HG03060 (cell line): ENCODE measurements at regions not wholly inside any gene's neighbourhood (a gene's known extent, or its start where the extent isn't known, plus 50 kb on each side); places are given as distances from the start of the nearest gene placed in this dataset.
"Not testable (repeated sequence)": the region's sequence is repeated elsewhere in the genome, so short reads cannot be mapped to it uniquely, and the experiment has no call there.

Experiments
- ATAC-seq: cut with Tn5 transposase; IDR thresholded peaks from one replicate; pipeline ENCODE4 v1.9.1; 2021; ENCODE audit warnings: low read depth, moderate number of reproducible peaks; ENCODE audit not compliant: unreplicated experiment

DNA sequence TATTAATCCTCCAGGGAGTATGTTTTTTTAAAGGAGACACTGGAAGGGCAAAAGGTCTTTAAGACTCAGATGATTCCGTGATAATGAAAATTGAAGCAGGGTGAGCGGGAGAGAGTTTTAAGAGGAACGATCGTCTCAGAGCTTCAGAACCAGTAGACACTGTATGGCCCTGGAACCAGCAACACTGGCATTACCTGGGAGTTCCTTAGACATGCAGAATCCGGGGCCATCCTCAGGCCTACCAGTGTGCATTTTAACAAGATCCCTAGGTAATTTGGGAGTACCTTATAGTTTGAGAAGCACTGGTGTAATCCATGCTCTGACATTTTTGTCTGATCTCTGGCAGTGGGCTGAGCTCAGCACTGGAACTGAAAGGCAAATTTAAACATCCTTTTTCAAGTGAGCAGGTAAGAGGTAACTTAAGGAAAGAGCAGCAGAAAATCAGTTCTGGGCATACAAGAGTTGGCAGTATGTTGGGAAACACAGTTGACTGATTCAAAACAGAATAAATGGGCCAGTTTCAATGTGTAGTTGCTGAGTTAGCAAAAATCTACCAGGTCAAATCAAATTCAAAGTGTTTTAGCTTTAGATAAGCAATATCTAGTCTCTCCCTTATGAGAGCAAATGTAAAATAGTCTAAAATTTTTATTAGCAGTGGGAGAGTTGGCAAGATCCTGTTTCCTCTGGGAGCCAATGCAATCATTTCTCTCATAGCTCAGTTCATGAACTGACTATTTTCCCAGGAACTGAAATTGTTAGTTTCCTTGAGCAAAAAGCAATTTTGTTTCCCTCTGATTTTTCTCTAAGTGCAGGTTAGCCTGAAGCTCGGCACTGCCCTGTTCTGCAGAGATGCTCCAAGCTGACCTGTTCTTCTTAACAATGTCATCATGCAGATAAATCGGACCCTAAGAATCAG is 97.2 kb upstream of the ELMO1 start:
- ATAC-seq: no peak

DNA sequence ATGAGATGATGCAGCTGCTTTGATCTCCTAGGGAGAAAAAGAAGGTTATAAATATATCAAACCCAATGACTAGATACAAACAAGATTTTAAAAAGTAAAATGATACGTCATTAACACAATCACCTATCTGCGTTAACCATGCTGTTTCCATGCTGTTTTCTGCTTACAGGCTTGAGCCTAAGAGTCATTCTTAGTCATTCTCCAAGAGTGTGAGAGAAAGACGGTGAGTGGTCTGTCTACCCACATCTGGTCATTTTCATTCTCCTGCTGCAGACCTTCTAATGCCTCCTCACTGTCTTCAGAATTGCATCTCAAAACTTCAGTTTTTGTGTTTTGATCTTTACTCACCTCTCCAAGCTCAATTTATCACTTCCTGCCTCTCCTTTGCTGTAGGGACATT is 98.0 kb upstream of the ELMO1 start:
- no peak for ATAC-seq

DNA sequence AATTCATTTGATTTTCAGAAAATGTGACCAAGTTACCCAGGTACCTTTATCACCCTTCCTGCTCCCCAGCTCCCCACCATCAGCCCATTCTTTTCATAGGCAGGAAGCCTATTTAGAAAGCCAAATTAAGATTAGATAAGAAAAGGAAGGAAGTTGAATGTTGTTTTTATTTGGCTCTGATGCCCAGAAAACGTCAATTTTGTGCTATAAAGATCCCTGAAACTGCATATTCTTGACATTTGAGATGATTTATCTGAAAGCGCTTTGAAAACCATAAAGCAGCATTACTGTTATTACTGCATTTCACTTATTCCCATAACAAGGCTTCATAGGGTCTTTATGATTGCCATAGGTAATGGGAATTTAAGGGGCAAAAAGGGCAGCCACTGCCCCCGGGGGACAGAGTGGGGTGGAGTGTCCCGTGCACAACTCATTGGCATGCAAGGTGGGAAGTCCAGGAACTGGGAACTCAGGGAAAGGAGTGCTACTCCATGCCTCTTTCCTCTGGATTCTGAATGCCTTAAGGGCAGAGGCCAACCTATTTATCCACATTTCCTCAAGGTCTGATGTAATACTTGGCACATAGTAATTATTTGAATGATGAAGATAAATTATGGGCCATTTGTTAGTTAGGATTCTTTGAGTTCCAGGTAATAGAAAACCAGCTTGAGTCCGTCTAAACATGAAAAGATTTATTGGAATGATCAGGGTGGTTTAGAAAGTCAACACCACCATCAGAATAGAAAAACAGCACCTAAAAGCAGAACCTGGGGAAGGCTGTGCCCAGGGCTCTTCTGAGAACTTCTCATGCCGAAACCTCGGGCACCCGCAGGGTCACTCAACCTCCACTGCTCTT is 100.6 kb upstream of the ELMO1 start:
- no peak for ATAC-seq

DNA sequence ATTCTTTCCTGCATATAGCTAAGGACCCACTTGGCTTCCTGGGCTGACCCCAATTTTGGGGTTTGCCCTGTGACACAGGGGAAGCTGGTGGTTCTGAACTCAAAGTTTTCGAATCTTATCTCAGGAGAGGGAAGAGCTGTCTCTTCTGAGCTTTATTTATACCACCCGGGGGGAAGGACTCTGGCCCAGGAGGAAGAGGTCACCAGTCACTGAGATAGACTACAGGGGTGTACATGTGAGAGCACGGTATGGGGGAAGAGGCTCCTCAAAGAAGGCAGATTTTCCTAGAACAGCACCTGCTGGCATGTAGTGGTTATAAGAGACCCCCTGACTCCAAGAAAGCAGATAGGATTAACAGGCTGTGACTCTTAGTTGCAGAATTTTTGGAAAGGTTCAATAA is 101.8 kb upstream of the ELMO1 start:
- ATAC-seq: no peak

DNA sequence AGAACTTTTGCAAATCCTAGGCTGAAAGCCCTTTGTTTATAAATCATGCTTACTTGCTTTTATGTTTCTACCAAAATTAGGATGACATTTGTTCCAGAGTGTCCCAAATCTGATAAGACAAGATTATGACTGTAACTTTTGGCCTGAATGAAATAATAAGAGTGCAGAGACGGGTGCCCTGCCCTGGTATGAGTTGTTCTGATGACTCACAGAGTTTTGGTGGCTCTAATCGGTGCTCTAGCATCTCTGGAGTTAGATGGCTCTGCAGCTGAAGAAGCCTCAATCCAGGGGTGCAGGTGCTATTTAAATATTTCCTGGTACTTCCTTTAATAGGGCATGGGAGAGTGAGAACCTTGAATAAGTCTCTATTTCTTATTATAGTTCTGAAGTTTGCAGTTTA is 102.2 kb upstream of the ELMO1 start:
- ATAC-seq: no peak

DNA sequence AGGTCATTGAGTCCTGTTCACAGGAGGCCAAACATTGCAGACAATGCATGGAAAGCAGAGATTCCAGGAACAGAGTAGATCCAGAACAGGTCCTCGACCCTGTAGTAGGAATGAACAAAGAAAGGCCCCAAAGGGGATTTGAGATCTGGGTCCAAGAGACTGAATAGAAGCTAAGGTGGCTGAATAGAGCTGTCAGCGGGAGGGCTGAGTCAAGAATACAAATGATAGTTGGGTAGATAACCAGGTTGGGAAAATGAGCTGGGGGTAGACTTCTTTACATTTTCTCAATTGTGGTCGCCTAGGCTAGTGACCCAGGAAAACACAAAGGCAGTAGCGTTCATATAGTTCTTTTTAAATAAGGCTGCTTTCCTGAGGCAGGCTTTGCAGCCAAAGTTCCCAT is 103.4 kb upstream of the ELMO1 start:
- no peak for ATAC-seq

DNA sequence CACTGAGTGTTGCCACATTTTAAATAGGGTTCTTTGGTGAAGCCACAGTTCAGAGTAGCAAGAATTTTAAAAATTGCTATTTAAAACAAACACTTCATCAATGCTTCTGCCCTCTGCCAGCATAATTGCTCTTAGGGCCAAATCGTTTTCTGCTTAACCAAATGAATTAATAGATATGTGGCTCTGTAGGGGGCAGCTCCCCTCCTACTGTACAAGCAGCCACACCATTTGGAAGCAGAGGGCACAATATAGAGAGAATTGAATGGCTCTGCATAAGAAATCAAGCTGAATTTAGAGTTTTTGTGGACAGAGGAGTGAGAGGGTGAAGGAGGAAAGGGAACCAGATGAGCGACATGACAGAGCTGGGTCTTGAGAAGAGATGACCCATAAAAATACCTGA is 103.8 kb upstream of the ELMO1 start:
- not testable (repeated sequence) for ATAC-seq

DNA sequence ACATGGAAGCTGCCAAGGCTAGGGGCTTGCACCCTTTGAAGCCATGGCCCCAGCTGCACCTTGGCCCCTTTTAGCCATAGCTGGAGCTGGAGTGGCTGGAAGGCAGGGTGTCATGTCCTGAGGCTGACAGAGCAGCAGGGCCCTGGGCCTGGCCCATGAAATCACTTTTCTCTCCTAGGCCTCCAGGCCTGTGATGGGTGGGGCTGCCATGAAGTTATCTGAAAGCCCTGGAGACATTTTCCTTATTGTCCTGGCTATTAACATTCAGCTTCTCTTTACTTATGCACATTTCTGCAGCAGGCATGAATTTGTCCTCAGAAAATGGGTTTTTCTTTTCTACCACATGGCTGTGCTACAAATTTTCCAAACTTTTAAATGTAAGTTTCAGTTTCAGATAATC is 106.9 kb upstream of the ELMO1 start:
- no peak for ATAC-seq

DNA sequence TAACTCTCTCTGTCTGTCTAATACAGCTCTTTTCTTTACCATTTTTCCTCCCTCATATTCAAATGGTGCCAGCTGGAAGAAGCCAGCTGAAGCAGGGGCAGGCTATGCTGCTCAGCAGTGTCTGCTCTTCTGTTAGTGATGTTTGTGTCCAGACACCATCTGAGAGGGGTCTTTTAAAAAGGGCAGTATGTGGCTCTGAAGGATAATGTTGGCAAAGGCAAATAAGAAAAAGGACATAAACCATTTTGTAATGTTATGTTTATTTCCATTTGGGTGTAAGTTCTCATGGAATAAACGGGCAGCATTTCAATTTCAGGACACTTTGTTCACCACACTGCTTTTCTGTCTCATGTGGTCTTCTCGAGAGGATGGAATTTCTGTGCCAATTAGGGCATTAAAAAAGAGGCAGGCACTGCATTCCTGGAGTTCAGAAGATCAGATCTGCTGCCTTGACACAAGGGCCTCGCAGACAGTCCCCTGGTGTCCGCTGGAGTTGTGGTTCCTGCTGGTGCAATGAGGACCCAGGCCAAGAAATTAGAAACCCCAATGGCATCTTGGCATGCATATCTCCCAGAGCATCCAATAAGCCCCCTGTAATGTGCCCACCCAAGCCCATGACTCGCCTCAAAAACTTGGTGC is 109.0 kb upstream of the ELMO1 start:
- no peak for ATAC-seq

DNA sequence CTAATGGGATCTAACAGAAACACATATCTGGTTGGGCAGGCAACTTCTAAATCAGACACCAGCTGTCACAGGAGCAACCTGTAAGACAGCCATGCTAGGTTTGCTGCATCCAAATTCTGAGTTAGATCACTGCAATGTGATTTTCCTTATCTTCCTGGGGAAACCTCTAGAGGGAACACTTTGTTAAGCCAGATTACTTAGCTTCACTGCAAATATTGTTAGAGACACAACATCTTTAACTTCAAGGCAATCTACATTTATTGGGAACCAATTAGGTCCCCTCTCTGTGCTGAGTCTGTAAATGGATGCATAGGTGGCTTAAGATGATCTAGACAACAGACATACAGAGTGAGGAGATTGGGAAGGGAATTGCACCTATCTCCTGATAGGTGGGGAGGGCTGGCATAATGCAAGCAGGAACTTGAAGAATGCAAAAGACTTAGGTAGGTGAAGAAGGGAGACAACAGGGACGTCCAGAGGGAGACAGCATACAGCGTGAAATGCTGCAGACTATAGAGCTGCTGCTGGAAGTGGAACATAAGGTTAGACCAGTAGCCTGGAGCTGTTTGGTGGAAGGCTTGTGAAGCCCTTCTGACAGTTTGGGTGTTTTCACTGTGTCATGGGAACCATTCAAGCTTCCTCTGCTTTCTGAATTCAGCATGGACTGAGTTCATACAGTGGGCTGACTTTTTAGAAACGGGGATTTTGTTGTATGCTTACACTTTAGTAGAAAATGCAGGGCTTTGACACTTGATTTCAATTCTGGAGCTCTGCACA is 109.8 kb upstream of the ELMO1 start:
- ATAC-seq: no peak

DNA sequence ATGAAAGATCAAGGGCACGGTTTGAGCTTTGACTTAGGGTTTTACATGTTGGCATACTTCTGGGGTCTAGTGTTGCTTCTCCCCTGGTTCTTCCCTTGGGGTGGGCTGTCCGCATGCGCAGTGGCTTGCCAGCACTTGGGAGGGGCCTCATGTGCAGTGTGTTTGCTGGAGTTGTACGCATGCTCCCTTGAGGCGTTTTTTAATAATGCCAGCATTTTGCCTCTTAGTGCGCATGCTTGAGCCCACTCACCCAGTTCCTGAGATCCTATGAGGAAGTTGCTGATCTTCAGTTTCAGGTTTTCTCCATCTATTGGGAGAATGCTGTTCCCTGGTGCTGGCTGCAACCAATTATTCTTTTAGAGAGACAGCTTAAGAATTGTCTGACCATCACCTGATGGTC is 113.4 kb upstream of the GPR141 start:
- ATAC-seq: no peak

DNA sequence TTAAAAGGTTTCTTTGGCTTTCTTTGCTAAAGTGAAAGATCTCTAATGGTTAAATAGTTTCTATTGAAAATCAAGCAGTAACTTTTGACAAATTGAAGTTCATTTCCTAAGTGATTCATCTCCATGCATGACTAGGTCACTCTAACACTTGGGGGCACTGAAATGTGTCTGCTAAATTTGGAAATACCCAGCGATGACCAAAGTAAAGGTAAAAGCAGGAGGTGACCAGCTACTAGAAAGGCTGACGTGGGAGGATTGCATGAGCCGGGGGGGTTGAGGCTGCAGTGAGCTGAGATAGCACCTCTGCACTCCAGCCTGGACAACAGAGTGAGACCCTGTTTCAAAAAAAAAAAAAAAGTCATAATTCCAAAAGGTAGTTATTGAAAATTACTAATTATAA is 111.8 kb upstream of the GPR141 start:
- no peak for ATAC-seq

DNA sequence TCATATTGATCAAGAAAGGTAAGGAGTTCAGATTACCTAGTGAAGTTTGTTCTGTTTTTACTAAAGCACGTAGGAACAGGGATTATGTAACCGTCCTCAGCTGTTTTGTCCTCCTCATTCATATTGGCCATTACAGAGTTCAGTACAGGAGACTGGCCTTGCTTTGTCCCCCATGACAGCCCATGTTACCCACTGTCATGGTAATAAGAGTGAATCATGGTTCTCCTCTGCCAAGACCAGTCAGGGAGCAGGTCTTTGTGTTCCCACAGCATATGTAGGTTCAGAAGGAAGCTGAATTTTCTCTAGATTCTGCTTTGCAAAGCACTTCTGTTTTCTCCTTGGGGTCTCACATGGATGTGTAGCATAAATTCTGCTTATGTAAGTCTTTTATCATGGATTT is 106.2 kb upstream of the GPR141 start:
- no peak for ATAC-seq

DNA sequence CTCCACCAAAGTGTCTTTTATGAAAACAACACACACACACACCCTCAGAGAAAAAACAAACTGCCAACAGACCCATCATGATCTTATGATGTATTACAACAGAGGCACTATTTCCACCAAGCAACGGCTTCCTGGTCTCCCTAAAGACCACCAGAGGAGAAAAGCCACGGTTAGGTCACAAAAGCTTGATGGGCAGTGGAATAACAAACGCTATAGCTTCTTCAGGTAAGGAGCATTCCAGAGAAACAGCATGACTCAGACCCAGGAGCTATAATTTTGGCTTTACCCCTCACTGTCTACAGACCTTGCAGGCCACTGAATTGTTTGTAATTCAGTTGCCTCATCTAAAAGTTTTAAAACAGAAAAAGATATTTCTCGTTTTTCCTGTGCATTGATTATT is 105.7 kb upstream of the GPR141 start:
- no peak for ATAC-seq

DNA sequence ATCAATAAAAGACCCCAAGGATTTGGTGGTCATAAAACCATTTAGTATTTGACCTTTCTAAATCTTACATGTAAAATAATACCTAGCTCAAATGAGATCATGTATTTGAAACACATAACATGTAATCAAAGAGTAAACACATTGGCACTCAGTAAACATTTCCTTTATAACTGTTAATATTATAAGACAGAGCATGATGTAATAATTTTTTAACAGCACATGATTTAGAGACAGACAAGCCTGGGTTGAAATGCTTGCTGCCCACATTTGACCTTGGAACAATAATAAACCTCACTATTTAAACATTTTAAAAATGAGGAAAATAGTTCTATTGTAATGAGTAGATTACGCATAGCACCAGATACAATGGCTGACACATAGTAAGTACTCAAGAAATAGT is 105.2 kb upstream of the GPR141 start:
- ATAC-seq: no peak

DNA sequence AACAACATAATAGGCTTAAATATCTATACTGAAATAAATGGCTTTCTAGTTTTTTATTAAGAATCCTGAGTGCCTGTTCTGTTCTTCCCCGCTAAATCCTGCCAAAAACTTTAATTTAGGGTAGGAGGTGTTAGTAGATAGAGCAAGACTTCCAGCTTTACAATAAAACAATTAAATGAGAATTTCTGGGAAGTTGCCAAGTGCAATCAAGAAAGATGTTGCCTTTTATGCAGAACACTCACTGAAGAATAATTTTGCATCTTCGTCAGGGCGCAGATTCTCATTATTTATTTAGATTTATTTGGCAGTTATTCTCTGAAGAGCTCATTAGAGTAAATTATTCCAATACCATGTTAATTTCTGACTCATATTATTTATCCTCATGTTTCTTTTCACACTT is 103.2 kb upstream of the GPR141 start:
- ATAC-seq: no peak

DNA sequence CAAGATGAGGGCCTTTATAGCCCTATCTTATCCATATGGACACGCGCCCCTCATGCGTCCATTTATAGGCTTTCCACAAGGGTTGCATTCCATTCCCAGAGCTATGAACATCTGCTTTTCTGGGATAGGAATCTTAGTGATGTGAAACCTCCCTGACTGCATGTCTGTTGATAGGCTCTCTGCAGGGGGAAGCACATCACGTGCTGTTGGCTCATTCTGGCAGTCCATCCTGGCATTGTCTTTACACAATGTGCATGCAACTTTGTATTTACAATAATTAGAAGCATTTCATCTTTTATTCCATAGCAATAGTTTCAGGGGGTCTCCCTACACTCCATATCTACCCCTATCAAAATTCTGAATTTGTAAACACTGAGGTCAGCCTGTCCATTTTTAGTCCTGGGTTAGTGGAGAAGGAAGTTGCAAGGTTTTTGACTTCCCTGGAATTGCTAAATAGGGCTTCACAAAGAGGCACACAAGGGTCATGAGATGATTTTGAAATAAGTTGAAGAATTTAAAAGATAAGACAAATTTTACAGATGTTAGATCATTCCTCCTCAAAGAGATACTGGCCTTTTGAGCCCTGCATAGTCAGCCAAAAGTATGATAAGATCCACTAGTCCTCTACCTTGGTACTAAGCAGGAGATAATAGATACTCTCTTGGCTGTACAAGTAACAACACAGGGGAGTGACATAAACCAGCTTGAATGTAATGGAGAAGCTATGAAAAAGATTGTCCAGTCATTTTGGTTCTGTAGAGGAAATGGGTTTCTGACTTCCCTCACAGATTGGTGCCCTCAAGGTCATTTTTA is 98.7 kb upstream of the GPR141 start:
- ATAC-seq: not testable (repeated sequence)

DNA sequence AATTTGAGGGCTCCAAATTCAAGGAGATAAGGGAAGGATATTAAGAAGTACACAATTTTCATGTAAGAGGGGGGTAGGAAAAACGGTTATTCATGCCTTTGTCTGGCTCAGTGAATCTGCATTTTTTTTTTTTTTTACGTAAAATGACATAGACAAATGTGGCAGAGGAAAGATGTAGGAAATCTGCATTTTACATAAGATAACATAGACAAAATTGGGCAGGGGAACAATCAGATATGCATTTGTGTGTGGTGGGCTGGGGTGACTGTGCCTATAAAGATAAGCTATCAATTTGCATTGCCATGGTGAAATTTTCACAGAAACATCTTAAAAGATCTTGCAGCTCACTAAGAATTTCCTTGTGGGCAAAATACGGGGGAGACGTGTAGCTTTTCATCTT is 92.7 kb upstream of the GPR141 start:
- ATAC-seq: no peak

DNA sequence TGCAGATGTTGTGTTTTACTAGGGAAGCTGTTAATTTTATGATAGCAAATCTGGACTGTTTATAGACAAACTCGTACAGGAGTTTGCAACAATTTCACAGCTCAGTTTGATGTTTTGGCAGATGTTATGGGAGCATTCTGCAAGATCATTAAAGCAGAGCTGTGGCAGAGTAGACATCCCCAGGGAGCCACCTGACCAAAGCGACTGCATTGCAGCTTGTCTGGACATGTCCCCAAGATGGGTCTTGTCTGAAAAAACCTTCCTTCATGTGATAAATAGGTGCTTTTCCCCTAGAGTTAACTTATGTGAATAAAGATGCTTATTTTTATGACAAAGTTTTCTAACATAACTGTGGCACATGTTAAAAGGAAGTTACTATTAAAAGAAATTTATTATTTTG is 91.2 kb upstream of the GPR141 start:
- ATAC-seq: no peak

DNA sequence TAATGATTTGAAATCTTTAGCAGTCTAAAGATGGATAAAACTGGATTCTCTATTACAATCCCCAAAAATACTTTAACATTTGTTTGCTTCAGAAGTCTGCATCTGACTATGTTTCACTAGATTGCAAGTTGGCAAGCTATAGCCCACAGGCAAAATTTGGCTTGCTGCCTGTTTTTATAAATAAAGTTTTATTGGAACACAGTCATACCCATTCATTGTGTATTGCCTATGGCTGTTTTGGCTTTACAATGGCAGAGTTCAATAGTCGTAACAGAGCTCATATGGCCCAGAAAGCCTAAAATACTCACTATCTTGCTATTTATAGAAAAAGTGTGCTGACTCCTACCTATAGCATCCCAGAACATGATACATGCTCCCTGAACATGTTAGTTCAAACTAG is 89.0 kb upstream of the GPR141 start:
- no peak for ATAC-seq
